ENCODE measurements at regions not wholly inside any gene's neighbourhood (a gene's known extent, or its start where the extent isn't known, plus 50 kb on each side); places are given as distances from the start of the nearest gene placed in this dataset.

DNA sequence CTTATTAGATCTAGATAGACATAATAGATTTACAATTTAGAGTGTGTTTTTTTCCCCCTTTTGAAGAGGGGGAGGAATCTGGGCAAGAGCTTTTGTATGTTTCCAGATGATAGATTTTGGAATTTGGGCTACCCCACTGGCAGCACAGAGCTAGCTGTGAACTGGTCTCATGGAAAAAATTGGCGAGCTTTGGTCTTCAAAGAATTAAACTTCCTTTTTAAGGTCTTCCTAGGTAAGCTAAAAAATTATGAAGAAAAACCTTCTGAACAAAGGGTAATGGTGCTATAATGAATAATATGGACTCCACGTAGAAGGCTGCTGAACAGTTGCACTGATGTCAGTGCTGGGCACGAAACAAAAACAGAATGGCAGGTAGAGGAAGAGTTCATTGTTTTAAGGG lies 109.3 kb downstream of the ZIC5 start:
- Histone ChIP-seq H2BK5ac (ENCODE audit: low read depth, low read length) (no peak overlapping the region), H2BK15ac (ENCODE audit: low read length) (no peak overlapping the region), H3K56ac (replicated peaks; ENCODE audit: insufficient read length, low read depth, low read length) (no peak overlapping the region), H3K4me1 (replicated peaks in 1 of 4; ENCODE audit: control insufficient read depth in 3 of 4, insufficient read depth in 4 of 4, low read length in 3 of 4) (peaks cover 2 to 24% (median 19%) of the 10 kb centered on the region in 4 experiments), H2BK120ac (replicated peaks; ENCODE audit: low read depth, low read length) (no peak overlapping the region), H4K91ac (replicated peaks; ENCODE audit: insufficient read length, low read length) (no peak overlapping the region), H4K20me1 (replicated peaks in 1 of 2; ENCODE audit: control insufficient read depth in 1 of 2, insufficient read depth in 2 of 2, low read length in 2 of 2) (no peaks in the 10 kb centered on the region), H3K4ac (replicated peaks; ENCODE audit: insufficient read length, low read depth, low read length) (no peak overlapping the region), H3K18ac (ENCODE audit: extremely low read depth, low read length) (no peak overlapping the region), H2BK12ac (ENCODE audit: low read depth, low read length) (peak overlapping the region; percentile 69; the same call in 1 of the 2 replicates), H2AK5ac (ENCODE audit: low read depth, low read length) (no peak overlapping the region), H3K27me3 (replicated peaks in 1 of 4; ENCODE audit: control insufficient read depth in 3 of 4, extremely low read depth in 1 of 4, insufficient read depth in 3 of 4, low read length in 3 of 4) (no peaks in the 10 kb centered on the region), H3K27ac (ENCODE audit: low read depth, low read length) (no peak overlapping the region), H4K5ac (ENCODE audit: insufficient read length, low read depth, low read length) (no peak overlapping the region), H3K23ac (ENCODE audit: insufficient read length) (no peak overlapping the region), H3K4me3 (ENCODE audit: extremely low read depth in 1 of 4, insufficient read depth in 2 of 4, low read depth in 3 of 4, low read length in 4 of 4) (no peak overlapping the region), H2AFZ (ENCODE audit: low read length) (no peak overlapping the region), H3K79me1 (ENCODE audit: low read depth, low read length) (no peaks in the 10 kb centered on the region), H2BK20ac (ENCODE audit: low read length) (peak overlapping the region; percentile 56; the same call in 1 of the 2 replicates), H3K4me2 (ENCODE audit: insufficient read depth in 1 of 2, low read depth in 2 of 2, low read length in 2 of 2) (no peak overlapping the region), H3K9me3 (ENCODE audit: insufficient read depth in 2 of 2, low read depth in 1 of 2, low read length in 1 of 2) (no peaks in the 10 kb centered on the region), H3K36me3 (ENCODE audit: control insufficient read depth in 2 of 4, insufficient read depth in 4 of 4, low read length in 3 of 4) (no peaks in the 10 kb centered on the region), H4K8ac (ENCODE audit: extremely low read depth, insufficient read depth, low read length) (no peak overlapping the region), H3K23me2 (ENCODE audit: low read depth, low read length) (no peaks in the 10 kb centered on the region), H3K14ac (ENCODE audit: insufficient read length) (no peak overlapping the region), H3K79me2 (ENCODE audit: control insufficient read depth in 1 of 2, insufficient read depth in 2 of 2, low read length in 2 of 2) (no peaks in the 10 kb centered on the region), H3K9ac (replicated peaks in 1 of 4; ENCODE audit: extremely low read depth in 1 of 4, low read depth in 3 of 4, low read length in 3 of 4) (no peak overlapping the region)
- ChIA-PET POLR2A (ENCODE audit: partially characterized antibody) (no interaction called here), CTCF (ENCODE audit: partially characterized antibody) (interaction anchor here (0.7 to 1.5 kb wide), 5 partner anchors 22 to 95 kb away, joined by 3 to 7 read pairs (median 3); no protein-coding TSS in a partner anchor)
- DNase-seq (ENCODE audit: low read depth in 1 of 2, low spot score in 2 of 2) (no peak), FAIRE-seq (no peak)
- TF ChIP-seq POLR2AphosphoS5 (IDR thresholded peaks at IDR 0.05; ENCODE audit: low read depth, low read length) (no peak), YY1 (IDR thresholded peaks at IDR 0.05; ENCODE audit: low read depth, low read length) (no peak), NRF1 (IDR thresholded peaks at IDR 0.05; ENCODE audit: low read depth, low read length) (no peak), BACH1 (IDR thresholded peaks at IDR 0.05; ENCODE audit: low read length) (no peak), FOSL1 (IDR thresholded peaks at IDR 0.05; ENCODE audit: insufficient read depth, low read depth, low read length) (no peak), EGR1 (IDR thresholded peaks at IDR 0.05; ENCODE audit: borderline replicate concordance, low read depth, low read length) (no peak), NANOG (IDR thresholded peaks at IDR 0.05; ENCODE audit: insufficient read depth, low read depth, low read length, poor library complexity, severe bottlenecking) (no peak), GABPA (IDR thresholded peaks at IDR 0.05; ENCODE audit: borderline replicate concordance, insufficient read depth, low read length) (no peak), ASH2L (IDR thresholded peaks at IDR 0.05; ENCODE audit: low read length) (no peak), BCL11A (IDR thresholded peaks at IDR 0.05; ENCODE audit: low read depth in 2 of 2, low read length in 2 of 2) (no peak), SIRT6 (IDR thresholded peaks at IDR 0.05; ENCODE audit: low read length) (no peak), JUN (IDR thresholded peaks at IDR 0.05; ENCODE audit: low read depth, low read length) (no peak), RBBP5 (IDR thresholded peaks at IDR 0.05; ENCODE audit: borderline replicate concordance, low read depth, low read length) (no peak)
- 60% methylated on average over 3 of the region's 3 CpGs; no CpG with 5 or more reads in 1 of the 2 experiments for WGBS, 2 experiments (ENCODE audit: extremely low coverage in 1 of 2, insufficient coverage in 1 of 2, insufficient read length in 1 of 2, insufficient replicate concordance in 2 of 2, low coverage in 1 of 2, low lambda C conversion rate in 2 of 2, missing lambda C conversion rate in 1 of 2)

Measured in H1 (cell line).